AG09319 (cell line): ENCODE measurements at regions not wholly inside any gene's neighbourhood (a gene's known extent, or its start where the extent isn't known, plus 50 kb on each side); places are given as distances from the start of the nearest gene placed in this dataset.
"Not testable (repeated sequence)": the region's sequence is repeated elsewhere in the genome, so short reads cannot be mapped to it uniquely, and the experiment has no call there.

ENCODE experiments used
- DNase-seq: peaks from one replicate; pipeline ENCODE4 v3.0.0-alpha.2; 2010; ENCODE audit warnings: low read depth; ENCODE audit errors: extremely low read depth
- TF ChIP-seq, protein P1 (sequence below): IDR thresholded peaks from 2 replicates; pipeline ENCODE4 v1.5.1; 2011; ENCODE audit warnings: low read depth, mild to moderate bottlenecking, inconsistent platforms, low read length, moderate library complexity

DNA sequence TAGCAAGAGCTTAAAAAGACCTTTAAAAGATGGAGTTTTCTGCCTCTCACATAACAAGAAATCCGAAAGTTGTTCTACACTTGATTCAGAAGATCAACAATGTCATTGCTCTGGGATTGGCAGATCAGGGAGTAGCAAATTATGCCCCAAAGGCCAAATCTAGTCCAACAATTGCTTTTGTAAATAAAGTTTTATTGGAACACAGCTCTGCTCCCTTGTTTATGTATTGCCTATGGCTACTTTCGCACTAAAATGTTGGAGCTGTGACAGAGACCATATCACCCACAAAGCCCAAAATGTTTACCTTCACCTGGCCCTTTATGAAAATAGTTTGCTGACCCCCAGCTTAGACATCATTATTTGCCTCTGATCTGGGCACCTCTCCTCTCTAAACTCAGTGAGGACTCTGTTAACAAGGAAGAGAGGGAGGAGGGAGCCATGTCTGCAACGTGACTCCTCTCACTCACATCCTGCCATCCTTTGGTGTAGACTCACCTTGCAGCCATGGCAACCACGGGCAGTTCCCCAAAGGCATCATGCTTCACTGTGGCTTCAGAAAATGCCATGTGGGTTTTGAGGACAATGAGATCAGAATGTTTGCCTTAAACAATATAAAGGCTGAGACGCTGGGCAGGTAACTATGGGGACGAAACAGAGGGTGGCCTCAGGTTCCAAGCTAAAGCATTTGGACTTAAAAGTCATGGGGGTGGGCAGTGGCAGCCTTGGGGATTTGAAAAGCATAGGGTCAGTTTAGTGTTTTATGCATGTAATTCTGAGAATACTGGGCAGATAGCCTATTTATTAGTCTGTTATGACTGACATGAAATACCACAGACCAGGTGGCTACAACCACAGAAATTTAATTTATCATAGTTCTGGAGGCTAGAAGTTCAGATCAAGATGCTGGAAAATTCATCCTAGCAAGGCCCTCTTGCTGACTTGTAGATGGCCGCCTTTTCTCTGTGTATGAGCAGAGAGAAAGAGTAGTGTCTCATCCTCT is 149.7 kb upstream of the TNFAIP3 start:
- TF ChIP-seq, protein P1, sequence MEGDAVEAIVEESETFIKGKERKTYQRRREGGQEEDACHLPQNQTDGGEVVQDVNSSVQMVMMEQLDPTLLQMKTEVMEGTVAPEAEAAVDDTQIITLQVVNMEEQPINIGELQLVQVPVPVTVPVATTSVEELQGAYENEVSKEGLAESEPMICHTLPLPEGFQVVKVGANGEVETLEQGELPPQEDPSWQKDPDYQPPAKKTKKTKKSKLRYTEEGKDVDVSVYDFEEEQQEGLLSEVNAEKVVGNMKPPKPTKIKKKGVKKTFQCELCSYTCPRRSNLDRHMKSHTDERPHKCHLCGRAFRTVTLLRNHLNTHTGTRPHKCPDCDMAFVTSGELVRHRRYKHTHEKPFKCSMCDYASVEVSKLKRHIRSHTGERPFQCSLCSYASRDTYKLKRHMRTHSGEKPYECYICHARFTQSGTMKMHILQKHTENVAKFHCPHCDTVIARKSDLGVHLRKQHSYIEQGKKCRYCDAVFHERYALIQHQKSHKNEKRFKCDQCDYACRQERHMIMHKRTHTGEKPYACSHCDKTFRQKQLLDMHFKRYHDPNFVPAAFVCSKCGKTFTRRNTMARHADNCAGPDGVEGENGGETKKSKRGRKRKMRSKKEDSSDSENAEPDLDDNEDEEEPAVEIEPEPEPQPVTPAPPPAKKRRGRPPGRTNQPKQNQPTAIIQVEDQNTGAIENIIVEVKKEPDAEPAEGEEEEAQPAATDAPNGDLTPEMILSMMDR = no peak
- DNase-seq = no peak

DNA sequence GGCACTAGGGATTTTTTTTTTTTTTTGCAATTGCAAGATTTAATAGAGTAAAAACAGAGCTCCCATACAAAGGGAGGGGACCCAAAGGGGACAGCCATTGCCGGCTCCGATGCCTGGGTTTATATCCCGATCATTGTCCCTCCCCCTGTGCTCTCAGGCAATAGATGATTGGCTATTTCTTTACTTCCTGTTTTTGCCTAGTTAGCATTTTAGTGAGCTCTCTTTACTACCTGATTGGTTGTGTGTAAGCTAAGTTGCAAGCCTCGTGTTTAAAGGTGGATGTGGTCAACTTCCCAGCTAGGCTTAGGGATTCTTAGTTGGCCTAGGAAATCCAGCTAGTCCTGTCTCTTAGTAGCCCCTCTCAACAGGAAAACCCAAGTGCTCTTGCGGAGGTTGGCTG is 148.2 kb upstream of the TNFAIP3 start:
- not testable (repeated sequence) for DNase-seq

DNA sequence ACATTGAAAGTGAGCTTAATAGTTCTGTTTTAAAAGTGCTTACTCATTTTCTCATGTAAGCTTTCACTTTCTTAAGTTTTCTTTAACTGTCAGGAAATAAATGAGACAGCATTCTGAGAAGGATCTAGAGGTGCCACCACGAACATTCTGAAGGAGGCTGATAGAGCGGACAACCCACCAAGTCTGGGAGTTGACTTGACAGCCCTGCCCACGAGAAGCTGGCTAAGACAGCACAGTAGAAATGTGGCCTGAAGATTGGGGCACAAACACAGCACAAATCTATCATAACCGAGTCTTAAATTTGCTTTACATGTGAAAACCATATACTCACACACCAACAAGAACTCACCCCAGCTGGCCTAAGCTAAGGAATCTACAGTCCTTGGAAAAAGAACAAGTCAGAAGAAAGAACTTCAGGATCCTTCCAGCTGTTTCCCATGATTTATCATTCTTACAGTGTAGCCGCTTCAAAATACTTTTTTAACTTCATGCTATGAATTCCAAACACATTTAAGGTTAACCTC is 144.2 kb upstream of the TNFAIP3 start:
- TF ChIP-seq, protein P1 = no peak
- DNase-seq = no peak

DNA sequence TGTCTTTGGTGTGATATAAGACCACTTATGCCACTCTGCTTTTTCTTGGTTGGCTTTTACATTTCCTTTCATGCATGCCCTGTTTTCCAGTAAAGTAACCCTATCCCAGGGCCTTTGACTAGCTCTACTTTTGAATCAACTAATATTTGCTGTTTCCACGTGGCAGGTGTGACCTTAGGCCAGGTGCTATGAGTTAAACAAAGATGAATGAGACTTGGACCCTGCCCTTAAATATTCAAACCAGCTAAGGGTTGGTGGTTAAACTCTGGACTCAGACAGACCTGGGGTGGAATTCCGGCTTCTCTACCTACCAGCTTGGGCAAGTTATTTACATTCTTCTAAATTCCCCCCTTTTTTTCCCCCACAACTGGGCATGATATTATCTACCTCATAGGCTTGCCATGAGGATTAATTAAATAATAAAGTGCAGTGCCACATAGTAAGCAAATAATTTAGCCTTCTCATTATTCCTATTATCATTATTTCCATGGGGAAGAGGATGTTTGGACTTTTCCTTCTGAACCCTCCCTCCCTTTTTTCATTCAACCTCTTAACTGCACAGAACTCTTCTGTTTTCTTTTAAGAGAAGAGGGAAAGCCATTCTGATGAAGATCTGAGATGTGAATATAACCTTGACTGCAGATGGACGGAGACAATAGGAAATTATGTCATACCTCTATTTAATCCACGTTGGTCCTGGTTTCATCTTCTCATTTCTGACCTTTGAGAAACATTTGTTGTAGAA is 143.6 kb upstream of the TNFAIP3 start:
- TF ChIP-seq, protein P1 = no peak
- DNase-seq = no peak

DNA sequence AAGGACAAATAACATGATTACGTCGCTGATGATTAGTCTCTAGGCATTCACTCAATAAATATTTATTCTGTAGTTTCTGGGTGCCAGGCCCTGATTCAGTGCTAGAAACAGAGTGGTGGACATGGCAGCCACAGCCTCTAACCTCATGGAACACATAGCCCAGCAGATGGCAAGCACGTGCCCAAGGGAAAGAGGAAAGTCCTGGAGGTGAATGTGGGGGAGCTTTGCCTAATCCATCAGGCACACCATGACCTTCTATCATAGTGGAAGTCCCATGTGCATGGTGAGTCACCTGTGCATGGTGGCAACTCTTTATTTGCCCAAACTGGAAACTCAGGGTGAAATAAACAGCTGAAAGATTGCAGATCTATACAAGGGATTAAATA is 143.0 kb upstream of the TNFAIP3 start:
- no peak for DNase-seq
- TF ChIP-seq, protein P1 = no peak

DNA sequence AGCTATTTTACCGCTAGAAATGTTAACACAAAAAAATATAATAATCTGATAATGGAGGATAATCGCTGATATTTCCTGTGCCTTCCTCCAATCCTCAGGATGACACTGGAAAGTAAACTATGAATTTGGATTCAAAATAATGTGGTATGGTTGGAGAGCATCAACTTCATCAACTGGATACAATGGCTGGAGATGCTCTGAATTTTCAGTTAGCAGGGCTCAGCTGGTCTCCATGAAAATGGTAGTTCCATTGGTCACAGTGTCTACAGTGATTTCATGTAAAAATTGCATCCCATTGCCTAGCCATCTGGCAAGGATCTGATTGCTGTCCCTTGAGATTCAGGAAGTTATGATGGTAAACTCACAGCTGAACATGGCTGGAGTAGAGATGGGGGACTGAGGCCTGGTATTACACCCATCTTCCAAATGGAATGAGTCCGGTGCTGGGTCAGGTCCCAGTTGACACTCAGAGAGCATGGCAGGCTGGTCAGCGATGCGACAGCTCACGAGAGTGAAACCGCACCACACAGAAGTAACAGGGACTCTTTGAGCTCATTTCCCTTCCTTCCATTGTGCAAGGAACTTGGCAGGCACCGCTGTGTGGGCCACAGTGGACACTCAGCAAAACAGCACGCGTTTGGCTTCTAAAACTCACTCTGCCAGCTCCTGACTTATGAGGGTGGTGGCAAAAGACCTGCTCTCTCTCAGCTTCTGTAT is 142.4 kb upstream of the TNFAIP3 start:
- TF ChIP-seq, protein P1 = no peak
- no peak for DNase-seq

DNA sequence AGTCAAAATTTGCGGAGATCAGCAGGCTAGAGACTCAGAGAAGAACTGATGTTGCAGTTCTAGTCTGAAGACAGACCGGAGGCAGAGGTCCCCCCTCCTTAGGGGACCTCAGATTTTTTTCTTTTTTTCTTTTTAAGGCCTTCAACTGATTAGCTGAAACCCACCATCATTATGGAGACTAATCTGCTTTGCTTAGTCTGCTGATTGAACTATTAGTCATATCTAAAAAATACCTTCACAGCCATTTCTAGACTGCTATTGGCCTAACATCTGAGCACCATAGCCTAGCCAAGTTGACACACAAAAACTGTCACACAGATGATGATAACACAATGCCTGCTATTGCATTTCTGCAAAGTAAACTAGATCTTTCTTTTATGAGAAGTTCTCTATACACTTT is 141.1 kb upstream of the TNFAIP3 start:
- DNase-seq = no peak
- TF ChIP-seq, protein P1 = no peak
